HG03432 (cell line): ENCODE measurements at regions not wholly inside any gene's neighbourhood (a gene's known extent, or its start where the extent isn't known, plus 50 kb on each side); places are given as distances from the start of the nearest gene placed in this dataset.
"Not testable (repeated sequence)": the region's sequence is repeated elsewhere in the genome, so short reads cannot be mapped to it uniquely, and the experiment has no call there.

Experiments
- ATAC-seq: cut with Tn5 transposase; IDR thresholded peaks from one replicate; pipeline ENCODE4 v1.9.1; 2021; ENCODE audit warnings: mild to moderate bottlenecking, moderate library complexity; ENCODE audit not compliant: unreplicated experiment

DNA sequence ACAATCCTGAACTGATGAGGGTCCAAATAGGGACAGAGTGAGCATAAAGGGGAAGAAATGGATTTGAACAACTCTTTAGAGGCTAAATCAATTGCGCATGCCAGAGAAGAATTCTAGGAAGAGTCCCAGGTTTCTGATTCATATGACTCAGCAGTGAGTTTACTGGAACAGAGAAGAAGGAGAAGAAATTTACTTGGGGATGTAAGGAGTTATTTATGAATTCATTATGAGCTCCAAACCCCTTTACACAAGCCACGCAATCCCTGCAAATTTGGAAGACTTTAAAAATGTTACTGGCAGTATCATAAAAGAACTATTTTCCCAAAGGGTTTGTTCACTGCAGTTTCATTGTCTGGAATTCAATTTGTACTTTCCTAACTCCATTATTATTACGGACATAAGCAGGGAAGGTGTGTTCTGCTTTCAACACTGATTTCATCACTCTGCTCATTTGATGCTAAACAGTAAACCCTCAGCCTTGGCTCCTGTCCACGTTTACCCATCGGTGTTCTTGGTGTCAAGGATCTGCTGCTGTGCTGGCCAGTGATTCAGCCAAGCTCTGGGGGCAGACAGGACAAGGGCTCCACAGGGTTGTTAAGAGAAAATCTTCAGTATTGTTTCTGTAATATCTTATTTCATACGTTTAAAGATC is 273.7 kb downstream of the HNRNPD start:
- no peak for ATAC-seq

DNA sequence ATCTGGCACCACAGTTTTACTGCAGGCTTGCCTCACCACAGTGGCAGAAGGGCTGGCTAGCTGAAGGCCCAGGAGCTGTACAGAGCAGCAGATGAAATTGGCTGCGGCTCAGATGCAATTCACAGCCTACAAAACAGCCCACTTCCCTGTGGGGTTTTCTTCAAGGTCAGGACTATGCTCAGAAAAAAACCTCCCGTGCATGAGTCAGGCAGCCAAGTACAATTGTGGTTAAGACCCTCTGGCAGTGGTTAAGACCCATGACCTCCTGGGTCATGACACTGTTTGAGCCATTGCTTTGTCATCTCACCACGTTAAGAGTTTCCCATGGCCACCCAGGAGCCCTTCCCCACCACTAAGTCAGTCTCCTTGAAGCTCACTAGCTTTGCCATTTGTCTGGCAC is 276.3 kb downstream of the HNRNPD start:
- no peak for ATAC-seq

DNA sequence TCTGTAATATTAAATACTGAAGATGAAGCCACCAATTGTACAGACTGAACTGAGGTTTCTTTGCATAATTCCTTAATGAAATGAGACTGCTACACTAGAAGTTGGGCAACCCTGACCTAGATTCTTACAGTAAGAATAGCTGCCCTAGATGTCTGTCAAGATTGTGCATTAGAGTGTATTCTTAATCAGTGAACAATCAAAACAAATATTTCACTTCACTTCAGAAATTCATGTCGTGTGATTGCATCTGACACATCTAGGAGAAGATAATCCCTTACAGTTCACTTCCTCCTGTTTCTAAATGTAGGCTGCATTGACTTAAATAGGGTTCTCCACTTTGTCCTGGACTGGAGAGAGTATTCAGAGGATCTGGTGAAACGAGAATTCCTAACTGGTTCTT is 283.1 kb downstream of the HNRNPD start:
- no peak for ATAC-seq

DNA sequence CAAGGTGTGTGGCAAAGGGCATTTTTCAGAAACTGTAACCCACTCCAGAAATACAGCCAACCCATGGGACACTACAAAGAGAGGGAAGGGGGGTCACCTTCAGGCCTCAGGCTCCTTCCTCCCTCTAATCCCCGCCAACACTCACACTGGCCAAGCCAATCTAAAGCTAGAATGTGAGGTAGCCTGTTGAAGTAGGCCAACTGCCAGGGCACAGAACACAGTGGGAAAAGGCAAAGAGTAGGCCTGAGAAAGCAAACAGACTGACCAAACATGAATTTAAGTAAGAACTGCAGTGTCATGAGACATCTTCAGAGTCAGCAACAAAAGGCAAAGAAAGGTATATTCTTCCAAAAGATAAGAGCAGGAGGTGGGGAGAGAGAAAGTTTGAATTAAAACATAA is 289.0 kb downstream of the HNRNPD start:
- ATAC-seq, result no peak

DNA sequence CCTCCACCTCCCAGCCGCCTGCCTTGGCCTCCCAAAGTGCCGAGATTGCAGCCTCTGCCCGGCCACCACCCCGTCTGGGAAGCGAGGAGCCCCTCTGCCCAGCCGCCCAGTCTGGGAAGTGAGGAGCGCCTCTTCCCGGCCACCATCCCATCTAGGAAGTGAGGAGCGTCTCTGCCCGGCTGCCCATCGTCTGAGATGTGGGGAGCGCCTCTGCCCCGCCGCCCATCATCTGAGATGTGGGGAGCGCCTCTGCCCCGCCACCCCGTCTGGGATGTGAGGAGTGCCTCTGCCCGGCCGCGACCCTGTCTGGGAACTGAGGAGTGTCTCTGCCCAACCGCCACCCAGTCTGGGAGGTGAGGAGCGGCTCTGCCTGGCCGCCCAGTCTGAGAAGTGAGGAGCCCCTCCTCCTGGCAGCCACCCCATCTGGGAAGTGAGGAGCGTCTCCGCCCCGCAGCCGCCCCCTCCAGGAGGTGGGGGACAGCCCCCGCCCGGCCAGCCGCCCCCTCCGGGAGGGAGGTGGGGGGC is 296.3 kb downstream of the HNRNPD start:
- ATAC-seq, result not testable (repeated sequence)

DNA sequence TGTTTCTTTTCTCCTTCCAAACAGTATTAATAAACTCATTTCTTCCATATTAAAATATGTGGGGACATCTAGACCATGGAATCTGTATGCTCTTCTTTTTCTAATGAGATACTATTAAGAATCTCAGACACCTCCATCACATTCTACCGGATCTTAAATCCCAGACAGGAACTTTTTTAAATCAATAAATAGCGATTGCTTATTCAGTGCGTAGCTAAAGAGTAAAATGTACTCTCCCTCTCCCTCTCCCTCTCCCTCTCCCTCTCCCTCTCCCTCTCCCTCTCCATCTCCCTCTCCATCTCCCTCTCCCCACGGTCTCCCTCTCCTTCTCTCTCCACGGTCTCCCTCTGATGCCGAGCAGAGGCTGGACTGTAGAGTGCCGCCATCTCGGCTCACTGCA is 297.0 kb downstream of the HNRNPD start:
- no peak for ATAC-seq

DNA sequence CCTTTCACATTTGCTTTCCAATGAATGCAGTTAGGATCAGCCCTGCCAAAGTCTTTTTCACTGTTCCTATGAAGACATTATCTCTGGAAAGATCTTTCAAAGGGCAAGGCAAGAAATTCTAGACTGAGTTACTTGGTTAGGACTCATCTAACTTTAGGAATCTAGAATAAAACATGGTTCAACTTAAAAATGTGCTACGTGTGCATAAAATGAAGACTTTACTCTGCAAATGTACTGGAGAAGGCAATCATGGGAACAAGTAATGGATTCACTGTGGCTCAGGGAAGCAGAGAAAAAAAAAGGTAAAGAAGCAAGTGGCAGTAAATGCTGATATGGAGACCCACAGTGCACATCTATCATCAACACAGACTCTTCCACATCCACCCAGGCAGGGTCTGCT is 297.4 kb downstream of the HNRNPD start:
- ATAC-seq, result no peak

DNA sequence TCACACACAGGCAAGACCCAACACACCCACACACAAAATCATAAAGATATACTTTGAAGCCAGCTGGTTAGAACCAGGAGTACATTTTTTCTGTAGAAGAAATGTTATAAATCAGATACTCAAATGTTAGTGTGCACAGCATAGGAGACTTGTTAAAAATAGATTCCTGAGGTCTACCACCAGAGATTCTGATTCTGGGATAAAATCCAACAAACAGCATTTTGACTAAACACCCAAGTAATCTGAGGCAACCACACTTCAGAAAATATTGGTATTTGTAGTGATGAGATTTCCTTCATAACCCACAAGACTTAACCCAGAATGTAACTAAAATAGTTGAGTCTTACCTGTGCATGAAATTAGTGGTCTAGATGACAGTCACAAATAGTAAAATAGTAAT is 301.8 kb downstream of the HNRNPD start:
- ATAC-seq, result no peak

DNA sequence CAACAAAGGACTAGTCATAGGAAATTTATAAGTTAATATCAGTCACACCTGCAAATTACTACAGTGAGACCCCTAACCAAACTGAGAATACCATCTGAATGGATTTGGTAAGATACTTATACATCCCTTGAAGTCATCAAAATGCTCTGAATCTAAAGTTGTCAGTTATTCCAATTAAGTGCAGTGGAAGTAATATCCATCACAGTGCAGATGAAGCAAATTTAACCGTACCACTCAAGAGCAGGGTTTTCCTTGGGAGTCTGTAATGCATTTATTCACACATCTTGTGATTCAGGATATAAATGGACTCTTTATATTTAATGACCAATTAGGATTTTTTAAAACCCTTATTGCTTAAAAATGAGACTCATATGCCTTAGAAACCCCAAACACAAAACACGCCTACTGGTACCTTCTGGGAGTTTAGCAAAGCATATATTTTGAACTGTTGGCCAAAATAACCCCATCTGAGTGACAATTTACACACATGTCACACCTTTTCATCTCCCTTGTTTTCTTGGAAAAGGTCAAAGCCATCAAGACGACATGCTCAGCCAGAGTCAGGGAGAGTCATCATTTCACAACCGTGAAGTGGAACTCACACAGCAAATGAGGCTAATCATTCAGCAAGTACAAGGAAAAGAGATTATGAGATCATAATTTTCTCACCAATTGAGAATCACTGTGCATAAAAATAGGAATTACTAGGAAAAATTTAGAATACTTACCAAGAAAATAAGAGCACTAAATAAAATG is 303.7 kb downstream of the HNRNPD start:
- no peak for ATAC-seq

DNA sequence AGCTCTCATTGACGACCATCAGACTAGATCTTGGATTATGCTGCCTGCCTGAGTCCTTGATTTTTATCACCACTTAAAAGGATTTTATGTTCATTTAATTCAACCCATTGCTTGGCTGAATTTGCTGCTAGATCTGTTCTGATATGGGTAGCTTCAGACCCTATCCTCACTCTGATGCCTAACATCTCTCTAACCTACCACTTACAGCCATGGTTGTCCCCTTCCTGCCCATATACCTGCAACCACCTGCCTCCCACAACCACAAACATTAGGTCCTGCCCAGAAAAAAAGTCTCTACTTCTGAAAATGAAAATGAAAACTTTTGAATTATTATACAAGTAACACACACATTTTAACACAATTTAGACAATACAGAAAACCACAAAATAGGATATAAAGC is 310.8 kb downstream of the HNRNPD start:
- ATAC-seq, result no peak

DNA sequence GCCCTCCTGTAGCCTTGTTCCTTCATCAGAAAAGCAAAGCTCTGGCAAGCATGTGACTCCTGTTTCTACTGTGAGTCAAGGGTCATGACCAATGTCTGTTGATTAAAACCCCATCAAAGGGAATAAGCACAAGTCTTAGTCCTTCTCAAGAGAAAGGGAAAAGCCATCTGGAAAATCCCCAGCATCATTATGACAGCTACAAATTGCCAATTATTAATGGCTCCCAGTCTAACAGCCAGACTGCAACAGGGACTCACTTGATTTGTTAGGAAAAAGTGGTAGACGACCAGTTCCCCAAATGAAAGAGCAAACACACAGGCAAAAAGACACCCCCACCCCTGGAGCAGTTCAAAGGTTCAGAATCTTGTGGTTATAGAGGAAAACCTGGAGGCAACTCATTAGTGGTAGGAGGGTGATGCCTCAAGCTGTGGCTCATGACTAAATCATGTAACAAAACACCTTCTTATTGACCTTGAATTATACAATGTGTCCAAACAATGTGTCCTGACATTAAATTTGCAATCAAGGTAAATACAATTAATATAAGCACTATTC is 315.7 kb downstream of the HNRNPD start:
- ATAC-seq, result no peak

DNA sequence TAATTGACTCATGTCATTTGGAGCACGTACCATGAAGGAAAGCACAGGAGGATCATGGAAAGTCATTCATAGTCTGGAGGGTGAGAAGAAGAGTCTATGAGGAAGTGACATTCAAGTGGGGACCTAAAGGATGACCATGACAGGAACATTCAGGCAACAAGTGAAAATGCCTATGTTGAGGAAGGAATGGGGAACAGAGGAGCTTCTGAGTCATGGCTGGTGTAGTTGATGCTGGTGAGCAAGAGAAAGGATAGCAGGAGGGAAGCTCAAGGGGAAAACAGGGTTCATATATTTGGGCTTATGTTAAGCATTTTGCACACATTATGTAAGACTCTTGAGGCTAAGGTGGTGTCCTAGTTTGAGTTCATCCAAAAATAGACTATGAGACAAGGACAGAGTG is 318.6 kb downstream of the HNRNPD start:
- no peak for ATAC-seq

DNA sequence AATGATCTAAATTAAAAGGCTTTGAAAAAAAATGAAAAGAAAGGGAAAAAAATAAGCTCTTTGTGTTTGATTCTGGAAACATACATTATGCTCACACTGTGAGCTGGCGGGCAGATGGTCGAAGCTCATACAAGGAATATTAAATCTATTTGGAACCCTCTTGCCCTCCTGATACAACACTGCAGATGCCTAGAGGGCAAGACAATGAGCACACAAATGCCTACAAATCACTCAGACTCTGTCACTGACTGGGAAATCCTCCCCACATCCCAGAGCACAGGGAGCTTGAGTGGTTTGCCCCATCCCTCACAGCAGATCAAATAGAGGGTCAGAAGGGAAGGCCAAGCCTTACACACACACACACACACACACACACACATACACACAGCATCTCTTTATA is 320.4 kb downstream of the HNRNPD start:
- no peak for ATAC-seq

DNA sequence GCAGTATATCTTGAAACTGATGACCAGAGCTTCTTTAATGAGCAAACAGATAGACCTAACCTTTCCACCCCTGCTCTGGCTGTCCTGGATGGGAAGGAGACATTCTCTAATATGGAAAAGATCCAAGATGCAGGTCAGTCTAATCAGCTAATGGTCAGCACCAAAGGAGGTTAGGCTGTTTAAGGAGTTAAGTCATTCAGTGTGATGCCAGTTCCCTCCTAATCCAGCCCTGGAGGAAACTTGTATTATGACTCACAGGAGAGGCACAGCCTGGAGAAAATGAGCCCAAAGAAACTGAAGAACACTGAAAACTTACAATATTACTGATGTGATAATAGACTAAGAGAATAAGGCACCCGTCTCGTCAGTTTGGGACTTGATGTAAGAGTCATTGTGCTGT is 323.0 kb downstream of the HNRNPD start:
- no peak for ATAC-seq

DNA sequence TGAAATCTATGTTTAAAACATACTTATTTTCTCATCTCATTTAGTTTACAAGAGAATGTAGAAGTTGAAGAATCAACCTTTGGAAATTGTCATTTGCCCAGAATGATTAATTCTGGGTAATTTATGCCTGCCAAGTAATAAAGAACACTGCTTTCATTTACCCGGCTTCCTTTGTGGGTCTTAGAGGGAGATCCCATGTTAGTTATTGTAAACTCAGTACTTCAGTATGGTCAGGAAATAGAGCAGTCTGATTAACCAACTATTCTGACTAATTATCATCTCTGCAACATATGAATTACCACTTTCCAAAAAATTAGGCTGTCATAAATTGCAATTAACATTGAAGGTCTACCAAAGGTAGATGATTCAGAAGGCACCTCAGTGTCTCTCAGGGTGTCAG is 324.5 kb downstream of the HNRNPD start:
- no peak for ATAC-seq

DNA sequence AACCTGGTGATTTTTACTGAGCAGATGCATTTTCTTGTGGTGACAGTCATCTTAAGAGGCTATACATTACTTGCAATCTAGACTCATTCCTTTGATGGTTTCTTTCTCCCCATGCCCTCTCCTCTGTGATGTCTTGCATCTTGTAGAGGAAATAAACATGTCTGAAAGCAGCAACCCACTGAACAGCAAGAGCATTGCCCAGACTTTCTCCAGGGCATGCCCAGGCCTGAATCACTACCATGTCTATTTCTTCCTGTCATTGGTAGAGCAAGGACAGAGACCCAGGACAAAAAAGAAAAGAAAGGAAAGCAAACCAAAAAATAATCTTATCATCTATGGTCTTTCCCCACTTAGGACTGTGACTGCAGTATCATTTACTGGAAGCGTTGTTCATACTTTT is 326.1 kb downstream of the HNRNPD start:
- no peak for ATAC-seq

DNA sequence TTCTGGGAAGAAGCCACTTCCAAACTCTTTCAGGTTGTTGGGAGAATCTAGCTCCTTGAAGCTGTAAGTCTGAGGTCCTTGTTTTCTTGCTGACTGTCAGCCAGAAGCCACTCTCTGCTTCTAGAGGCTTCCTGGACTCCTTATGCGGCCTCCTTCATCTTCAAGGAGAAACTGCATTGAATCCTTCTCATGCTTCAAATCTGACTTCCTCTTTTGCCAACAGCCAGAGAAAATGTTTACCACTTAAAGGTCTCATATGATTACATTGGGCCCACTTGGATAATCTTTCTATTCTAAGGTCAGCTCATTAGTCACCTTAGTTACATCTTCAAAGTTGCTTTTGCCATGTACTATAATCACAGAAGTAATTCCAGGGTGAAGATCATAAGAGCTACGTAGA is 327.0 kb downstream of the HNRNPD start:
- no peak for ATAC-seq

DNA sequence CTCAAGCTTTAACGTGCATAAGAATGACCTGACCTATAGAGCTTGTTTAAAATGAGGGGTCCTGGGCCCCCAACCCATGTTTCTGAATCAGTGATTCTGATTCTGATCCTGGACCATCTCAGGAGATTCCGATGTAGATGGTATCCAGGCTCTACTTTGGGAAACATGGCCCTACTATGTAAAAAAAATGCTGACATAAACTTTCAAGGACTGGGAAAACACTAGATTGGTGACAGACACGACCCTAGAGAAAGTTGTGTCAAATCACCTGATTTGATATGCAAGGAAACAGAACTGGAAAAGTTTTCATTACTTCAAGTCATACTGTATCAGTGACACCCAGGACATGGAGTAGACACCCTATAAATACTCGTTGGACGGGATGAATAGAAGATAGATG is 328.5 kb downstream of the HNRNPD start:
- no peak for ATAC-seq

DNA sequence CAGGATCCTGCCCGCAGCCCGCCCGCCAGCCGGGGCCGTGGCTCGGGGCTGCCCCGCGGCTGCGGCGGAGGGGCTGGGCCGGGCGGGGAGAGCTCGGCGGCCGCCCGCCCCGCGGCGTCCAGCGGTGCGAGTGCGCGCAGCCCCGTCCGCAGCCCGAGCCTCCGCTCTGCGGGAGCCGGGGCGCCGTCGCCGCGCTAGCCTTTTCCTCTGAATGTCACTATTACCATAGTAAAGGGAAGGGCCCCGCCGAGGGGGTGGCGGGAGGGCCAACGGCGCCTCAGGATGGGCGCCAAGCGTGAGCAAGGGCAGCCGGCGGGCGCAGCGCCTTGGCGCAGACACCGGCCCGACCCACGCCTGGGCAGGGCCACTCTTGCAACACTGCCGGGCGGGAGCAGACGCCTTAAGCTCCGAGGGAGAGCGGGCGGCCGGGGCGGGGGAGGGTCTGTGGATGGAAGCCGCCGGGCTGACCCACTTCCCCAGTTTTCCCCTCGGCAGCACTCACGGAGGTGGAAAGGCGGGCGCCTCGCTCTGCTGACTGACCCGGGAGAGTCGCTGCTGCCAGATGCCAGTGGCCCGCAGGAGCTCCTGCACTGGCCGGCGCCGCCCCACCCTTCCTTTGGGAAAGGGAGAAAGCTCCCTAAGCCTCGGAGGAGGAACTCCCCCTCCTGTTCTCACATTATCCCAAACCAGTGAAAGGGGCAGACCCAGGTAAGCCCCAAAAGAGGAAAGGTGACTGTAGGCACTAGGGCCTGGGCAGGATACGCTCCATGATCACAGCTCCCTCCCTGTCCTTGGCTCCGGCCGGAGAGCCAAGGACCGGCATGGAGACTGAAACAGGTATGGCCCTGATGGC is 329.4 kb downstream of the HNRNPD start:
- no peak for ATAC-seq

DNA sequence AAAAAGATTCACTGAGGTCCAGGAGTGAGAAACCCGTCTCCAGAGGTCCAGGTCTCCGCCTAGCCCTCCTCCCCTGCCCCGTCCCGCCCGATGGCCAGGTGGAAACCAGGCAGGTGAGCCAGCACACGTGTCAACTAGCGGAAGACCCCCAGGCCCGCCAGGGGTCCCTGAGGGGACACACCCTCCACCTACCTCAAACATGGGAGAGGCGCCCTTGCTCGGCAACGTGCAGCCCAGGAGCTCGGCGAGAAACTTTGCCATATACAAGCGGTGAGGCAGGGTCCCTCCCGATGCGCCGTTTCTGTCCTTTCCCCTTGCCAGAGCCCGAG is 330.0 kb downstream of the HNRNPD start:
- ATAC-seq, result no peak

DNA sequence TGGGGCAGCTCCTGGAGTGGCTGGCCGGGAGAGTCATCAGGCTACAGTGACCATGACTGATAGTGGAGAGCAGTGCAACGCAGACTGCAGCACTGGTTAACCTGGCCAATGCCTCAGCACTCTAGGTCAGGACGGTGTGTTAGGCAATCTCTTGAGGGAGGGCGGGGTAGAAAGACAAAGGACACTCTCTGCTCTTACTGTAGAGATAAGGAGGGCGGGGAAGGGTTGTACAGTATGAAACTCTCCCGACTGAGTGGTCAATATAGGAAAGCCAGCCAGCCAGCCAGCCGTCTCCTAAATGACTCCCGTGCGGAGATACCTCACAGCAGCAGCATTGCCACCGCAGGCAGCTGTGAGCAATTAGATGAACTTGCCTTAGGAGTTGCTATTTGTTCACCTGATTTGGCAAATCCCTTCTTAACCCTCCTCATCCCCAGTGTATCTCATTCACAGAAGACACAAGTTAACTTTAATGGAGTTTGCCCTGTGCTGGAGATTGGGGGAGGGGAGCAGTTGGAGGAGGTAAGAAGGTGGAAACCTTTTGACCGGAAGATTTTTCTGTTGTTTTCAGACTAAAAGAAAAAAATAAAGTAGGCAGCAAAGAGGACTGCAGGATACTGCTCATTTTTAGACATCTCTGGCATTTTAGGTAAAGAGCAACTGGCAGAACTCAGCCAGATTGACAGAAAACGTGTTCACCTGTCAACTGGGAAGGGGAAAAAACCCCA is 330.5 kb downstream of the HNRNPD start:
- no peak for ATAC-seq
